ENCODE measurements at regions not wholly inside any gene's neighbourhood (a gene's known extent, or its start where the extent isn't known, plus 50 kb on each side); places are given as distances from the start of the nearest gene placed in this dataset.

DNA sequence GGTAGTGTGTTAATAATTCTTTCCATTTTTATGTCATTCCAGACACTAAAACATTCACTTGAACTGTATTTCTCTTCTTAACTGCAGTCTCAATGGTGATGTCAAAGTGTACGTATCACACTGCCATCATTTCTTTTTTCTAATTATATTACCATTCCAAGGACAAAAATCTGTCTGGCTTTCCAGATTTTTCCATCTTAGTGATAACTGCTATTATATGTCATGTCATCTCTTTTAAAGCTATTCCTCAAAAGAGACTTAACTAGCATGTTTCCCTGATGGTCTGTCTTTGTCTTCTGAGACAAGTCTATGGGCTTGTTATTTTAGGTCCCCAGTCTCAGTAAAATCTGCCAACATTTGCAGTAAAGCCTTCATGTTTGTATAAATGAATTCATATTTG is 1207.1 kb downstream of the PCDH17 start:
- ATAC-seq (ENCODE audit: low FRiP score in 2 of 2) (no peak), DNase-seq (no peak)
- Histone ChIP-seq H3K9me3 (no peaks in the 10 kb centered on the region), H3K4me1 (no peaks in the 10 kb centered on the region), H3K27ac (no peak overlapping the region), H3K4me3 (no peak overlapping the region), H3K27me3 (no peaks in the 10 kb centered on the region), H3K36me3 (no peaks in the 10 kb centered on the region)
- TF ChIP-seq, protein P1, sequence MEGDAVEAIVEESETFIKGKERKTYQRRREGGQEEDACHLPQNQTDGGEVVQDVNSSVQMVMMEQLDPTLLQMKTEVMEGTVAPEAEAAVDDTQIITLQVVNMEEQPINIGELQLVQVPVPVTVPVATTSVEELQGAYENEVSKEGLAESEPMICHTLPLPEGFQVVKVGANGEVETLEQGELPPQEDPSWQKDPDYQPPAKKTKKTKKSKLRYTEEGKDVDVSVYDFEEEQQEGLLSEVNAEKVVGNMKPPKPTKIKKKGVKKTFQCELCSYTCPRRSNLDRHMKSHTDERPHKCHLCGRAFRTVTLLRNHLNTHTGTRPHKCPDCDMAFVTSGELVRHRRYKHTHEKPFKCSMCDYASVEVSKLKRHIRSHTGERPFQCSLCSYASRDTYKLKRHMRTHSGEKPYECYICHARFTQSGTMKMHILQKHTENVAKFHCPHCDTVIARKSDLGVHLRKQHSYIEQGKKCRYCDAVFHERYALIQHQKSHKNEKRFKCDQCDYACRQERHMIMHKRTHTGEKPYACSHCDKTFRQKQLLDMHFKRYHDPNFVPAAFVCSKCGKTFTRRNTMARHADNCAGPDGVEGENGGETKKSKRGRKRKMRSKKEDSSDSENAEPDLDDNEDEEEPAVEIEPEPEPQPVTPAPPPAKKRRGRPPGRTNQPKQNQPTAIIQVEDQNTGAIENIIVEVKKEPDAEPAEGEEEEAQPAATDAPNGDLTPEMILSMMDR (IDR thresholded peaks at IDR 0.05) = no peak
- TF ChIP-seq POLR2A (IDR thresholded peaks at IDR 0.05) (no peak), POLR2AphosphoS5 (IDR thresholded peaks at IDR 0.05) (no peak), EP300 (IDR thresholded peaks at IDR 0.05) (no peak)
- 82 to 90% methylated on average over 1 of the region's 1 CpG for WGBS, 2 donors

DNA sequence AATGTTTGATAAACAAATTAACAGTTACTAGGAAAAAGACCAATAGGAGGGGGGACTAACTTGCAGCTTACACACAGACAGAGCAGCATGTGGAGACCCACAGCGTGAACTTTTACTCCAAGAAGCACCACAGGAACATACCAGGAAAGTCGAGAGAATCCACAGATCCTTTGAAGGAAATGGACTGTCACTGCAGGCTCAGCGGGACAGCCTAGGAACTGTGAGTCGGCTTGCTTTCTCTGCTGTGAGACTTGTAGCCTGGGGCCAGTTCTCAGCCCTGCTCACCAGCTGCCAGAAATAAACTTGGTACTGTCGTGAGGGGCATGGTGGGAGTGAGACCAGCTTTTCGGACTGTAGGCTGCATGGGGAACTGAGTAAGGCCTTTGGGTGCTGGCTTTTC is 1211.5 kb downstream of the PCDH17 start:
- Histone ChIP-seq H3K4me1 (no peaks in the 10 kb centered on the region), H3K27me3 (no peaks in the 10 kb centered on the region), H3K9me3 (peaks cover 0 to 7% (median 3%) of the 10 kb centered on the region in 4 donors), H3K4me3 (no peak overlapping the region), H3K27ac (no peak overlapping the region), H3K36me3 (no peaks in the 10 kb centered on the region)
- TF ChIP-seq POLR2A (IDR thresholded peaks at IDR 0.05) (no peak), POLR2AphosphoS5 (IDR thresholded peaks at IDR 0.05) (no peak), EP300 (IDR thresholded peaks at IDR 0.05) (no peak)
- TF ChIP-seq, protein P1 (IDR thresholded peaks at IDR 0.05) = no peak
- WGBS, 2 donors = 72 to 91% methylated on average over 6 of the region's 6 CpGs
- ATAC-seq (ENCODE audit: low FRiP score in 2 of 2) (no peak), DNase-seq (no peak)

DNA sequence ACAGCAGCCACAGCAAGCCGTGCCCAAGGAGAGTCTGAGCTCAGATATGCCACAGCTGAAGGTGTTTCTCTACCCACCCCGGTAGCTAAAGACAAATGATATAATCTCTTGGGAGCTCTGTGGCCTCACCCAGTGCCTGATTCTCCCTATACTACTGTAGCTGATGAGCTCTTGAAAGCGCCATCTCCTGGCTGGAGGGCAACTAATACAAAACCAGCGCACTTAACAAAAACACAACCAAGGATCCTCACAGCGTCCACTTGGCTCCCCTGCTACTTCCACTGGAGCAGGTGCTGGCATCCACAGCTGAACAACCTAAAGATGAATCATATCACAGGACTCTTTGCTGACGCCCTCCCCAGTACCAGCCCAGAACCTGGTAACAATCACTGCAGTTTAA is 1212.0 kb downstream of the PCDH17 start:
- Histone ChIP-seq H3K4me3 (no peak overlapping the region), H3K27ac (no peak overlapping the region), H3K36me3 (no peaks in the 10 kb centered on the region), H3K9me3 (peaks cover 0 to 7% (median 3%) of the 10 kb centered on the region in 4 donors), H3K4me1 (no peaks in the 10 kb centered on the region), H3K27me3 (no peaks in the 10 kb centered on the region)
- ATAC-seq (ENCODE audit: low FRiP score in 2 of 2) = no peak
- WGBS, 2 donors = 79 to 86% methylated on average over 6 of the region's 6 CpGs
- TF ChIP-seq, protein P1 (IDR thresholded peaks at IDR 0.05) = no peak
- TF ChIP-seq POLR2AphosphoS5 (IDR thresholded peaks at IDR 0.05) = no peak
- TF ChIP-seq POLR2A (IDR thresholded peaks at IDR 0.05) = no peak
- TF ChIP-seq EP300 (IDR thresholded peaks at IDR 0.05) = no peak
- no peak for DNase-seq

DNA sequence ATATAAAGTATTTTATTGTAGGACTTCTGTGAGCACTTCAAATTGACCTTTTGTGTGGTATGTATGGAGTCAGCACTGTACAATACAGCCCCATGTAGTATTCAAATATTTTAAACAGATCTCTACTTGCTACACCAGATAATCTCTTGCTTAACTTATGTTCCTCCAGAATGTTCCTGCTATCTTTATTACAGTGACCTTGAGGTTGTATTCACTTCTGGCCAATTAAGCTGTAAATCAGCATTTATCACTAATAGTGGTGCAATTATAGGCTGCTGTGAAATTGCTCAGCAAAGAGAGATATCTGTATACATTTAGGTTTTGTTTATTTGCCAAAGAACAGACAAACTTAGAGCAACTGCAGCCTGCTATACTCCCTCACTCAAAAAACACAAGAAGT is 1218.6 kb downstream of the PCDH17 start:
- Histone ChIP-seq H3K4me3 (no peak overlapping the region), H3K27me3 (no peaks in the 10 kb centered on the region), H3K4me1 (no peaks in the 10 kb centered on the region), H3K9me3 (peaks cover 0 to 7% (median 0%) of the 10 kb centered on the region in 4 donors), H3K27ac (no peak overlapping the region), H3K36me3 (no peaks in the 10 kb centered on the region)
- DNase-seq (no peak), ATAC-seq (ENCODE audit: low FRiP score in 2 of 2) (no peak)
- no peak for TF ChIP-seq EP300 (IDR thresholded peaks at IDR 0.05)
- no peak for TF ChIP-seq POLR2AphosphoS5 (IDR thresholded peaks at IDR 0.05)
- TF ChIP-seq, protein P1 (IDR thresholded peaks at IDR 0.05) = no peak
- no peak for TF ChIP-seq POLR2A (IDR thresholded peaks at IDR 0.05)

DNA sequence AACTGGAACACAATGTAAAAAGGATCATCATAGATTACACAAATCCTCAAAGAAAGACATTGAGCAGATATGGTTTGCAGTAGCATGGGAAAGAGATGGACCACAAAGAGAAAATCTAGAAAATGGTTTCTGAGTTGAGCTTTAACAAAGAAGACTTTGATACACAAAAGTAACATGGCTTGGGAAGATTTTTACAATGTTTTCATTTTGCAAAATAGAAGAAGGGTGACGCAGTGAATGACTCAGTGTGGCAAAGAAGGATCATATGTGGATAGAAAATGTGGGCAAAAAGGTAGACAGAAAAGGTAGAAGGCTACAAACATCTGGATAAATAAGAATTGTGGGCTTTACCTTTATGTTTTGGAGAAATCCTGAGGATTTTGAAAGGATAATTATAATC is 1220.5 kb downstream of the PCDH17 start:
- H3K36me3 ChIP-seq = no peaks in the 10 kb centered on the region
- no peaks in the 10 kb centered on the region for H3K4me1 ChIP-seq
- H3K9me3 ChIP-seq = no peaks in the 10 kb centered on the region
- no peak for TF ChIP-seq POLR2AphosphoS5 (IDR thresholded peaks at IDR 0.05)
- TF ChIP-seq, protein P1 (IDR thresholded peaks at IDR 0.05) = no peak
- no peak for DNase-seq
- no peak for ATAC-seq (ENCODE audit: low FRiP score in 2 of 2)
- no peaks in the 10 kb centered on the region for H3K27me3 ChIP-seq
- no peak overlapping the region for H3K27ac ChIP-seq
- 0% methylated on average over 1 of the region's 1 CpG for WGBS, 2 donors
- H3K4me3 ChIP-seq = no peak overlapping the region

All from upper lobe of left lung (tissue), 6 donors.